IMR-90 (cell line): ENCODE measurements at regions not wholly inside any gene's neighbourhood (a gene's known extent, or its start where the extent isn't known, plus 50 kb on each side); places are given as distances from the start of the nearest gene placed in this dataset.

ENCODE experiments used
- CEBPB ChIP-seq: IDR thresholded peaks from 2 replicates; pipeline ENCODE4 v1.6.1; 2012; ENCODE audit warnings: low read depth, low read length, improper control_type of control experiment
- CHD1 ChIP-seq: IDR thresholded peaks from 2 replicates; pipeline ENCODE4 v1.6.1; 2012; ENCODE audit warnings: low read depth, low read length, improper control_type of control experiment
- FOS ChIP-seq: fragments of 150-350 bp; IDR thresholded peaks from 2 replicates; pipeline ENCODE4 v1.6.1; 2016; ENCODE audit warnings: low read depth, low read length
- MAZ ChIP-seq: IDR thresholded peaks from 2 replicates; pipeline ENCODE4 v1.6.1; 2012; ENCODE audit warnings: low read depth, mild to moderate bottlenecking, low read length, improper control_type of control experiment, moderate library complexity, borderline replicate concordance
- MXI1 ChIP-seq: IDR thresholded peaks from 2 replicates; pipeline ENCODE4 v1.6.1; 2012; ENCODE audit warnings: low read depth, mild to moderate bottlenecking, low read length, moderate library complexity, borderline replicate concordance
- POLR2A ChIP-seq: IDR thresholded peaks from 2 replicates; pipeline ENCODE4 v1.6.1; 2012; ENCODE audit warnings: mild to moderate bottlenecking, low read depth, low read length
- RAD21 ChIP-seq: IDR thresholded peaks from 2 replicates; pipeline ENCODE4 v1.6.1; 2012; ENCODE audit warnings: low read length, improper control_type of control experiment
- RCOR1 ChIP-seq: IDR thresholded peaks from 2 replicates; pipeline ENCODE4 v1.6.1; 2012; ENCODE audit warnings: mild to moderate bottlenecking, low read length, improper control_type of control experiment; ENCODE audit not compliant: insufficient replicate concordance
- RFX5 ChIP-seq: IDR thresholded peaks from 2 replicates; pipeline ENCODE4 v1.8.0; 2012; ENCODE audit warnings: low read depth, mild to moderate bottlenecking, low read length, moderate library complexity
- TF ChIP-seq, protein P1 (sequence below): conservative IDR thresholded peaks from 2 replicates; pipeline ENCODE4 v1.5.1; 2012; ENCODE audit warnings: mild to moderate bottlenecking, low read depth, low read length, improper control_type of control experiment
- TF ChIP-seq, protein P2 (sequence below): fragments of 150-350 bp; IDR thresholded peaks from 2 replicates; pipeline ENCODE4 v1.6.1; 2017; ENCODE audit warnings: mild to moderate bottlenecking, antibody characterized with exemption, low read length, low read depth
- TF ChIP-seq, protein P3 (sequence below): fragments of 150-350 bp; IDR thresholded peaks from 2 replicates; pipeline ENCODE4 v1.6.1; 2016; ENCODE audit warnings: low read depth, mild to moderate bottlenecking, low read length, moderate library complexity, borderline replicate concordance

DNA sequence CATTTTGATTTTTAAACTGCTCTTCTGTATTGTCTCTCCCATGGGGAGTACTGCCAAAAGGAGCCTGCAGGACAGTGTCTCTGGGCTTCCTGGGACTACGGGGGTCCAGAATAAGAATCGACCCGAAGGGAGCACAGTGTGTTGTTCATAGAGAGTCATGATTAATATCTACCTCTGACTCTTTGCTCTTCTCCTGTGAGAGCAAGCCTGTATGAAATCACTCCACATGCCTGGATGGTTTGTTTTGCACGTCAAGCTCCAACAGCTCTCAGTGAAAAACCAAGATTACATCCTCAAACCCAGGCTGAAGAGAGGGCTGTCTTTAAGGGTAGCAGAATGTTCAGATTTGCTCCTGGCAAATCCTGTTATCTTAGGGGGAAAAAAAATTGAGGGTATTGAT is 1860.0 kb upstream of the WWC1 start:
- TF ChIP-seq, protein P1, sequence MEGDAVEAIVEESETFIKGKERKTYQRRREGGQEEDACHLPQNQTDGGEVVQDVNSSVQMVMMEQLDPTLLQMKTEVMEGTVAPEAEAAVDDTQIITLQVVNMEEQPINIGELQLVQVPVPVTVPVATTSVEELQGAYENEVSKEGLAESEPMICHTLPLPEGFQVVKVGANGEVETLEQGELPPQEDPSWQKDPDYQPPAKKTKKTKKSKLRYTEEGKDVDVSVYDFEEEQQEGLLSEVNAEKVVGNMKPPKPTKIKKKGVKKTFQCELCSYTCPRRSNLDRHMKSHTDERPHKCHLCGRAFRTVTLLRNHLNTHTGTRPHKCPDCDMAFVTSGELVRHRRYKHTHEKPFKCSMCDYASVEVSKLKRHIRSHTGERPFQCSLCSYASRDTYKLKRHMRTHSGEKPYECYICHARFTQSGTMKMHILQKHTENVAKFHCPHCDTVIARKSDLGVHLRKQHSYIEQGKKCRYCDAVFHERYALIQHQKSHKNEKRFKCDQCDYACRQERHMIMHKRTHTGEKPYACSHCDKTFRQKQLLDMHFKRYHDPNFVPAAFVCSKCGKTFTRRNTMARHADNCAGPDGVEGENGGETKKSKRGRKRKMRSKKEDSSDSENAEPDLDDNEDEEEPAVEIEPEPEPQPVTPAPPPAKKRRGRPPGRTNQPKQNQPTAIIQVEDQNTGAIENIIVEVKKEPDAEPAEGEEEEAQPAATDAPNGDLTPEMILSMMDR, result no peak
- no peak for TF ChIP-seq RAD21
- TF ChIP-seq, protein P2, sequence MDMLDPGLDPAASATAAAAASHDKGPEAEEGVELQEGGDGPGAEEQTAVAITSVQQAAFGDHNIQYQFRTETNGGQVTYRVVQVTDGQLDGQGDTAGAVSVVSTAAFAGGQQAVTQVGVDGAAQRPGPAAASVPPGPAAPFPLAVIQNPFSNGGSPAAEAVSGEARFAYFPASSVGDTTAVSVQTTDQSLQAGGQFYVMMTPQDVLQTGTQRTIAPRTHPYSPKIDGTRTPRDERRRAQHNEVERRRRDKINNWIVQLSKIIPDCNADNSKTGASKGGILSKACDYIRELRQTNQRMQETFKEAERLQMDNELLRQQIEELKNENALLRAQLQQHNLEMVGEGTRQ, result no peak
- TF ChIP-seq RFX5, result no peak
- TF ChIP-seq RCOR1, result no peak
- TF ChIP-seq FOS, result no peak
- no peak for TF ChIP-seq POLR2A
- TF ChIP-seq, protein P3, sequence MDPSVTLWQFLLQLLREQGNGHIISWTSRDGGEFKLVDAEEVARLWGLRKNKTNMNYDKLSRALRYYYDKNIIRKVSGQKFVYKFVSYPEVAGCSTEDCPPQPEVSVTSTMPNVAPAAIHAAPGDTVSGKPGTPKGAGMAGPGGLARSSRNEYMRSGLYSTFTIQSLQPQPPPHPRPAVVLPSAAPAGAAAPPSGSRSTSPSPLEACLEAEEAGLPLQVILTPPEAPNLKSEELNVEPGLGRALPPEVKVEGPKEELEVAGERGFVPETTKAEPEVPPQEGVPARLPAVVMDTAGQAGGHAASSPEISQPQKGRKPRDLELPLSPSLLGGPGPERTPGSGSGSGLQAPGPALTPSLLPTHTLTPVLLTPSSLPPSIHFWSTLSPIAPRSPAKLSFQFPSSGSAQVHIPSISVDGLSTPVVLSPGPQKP, result no peak
- no peak for TF ChIP-seq MXI1
- no peak for TF ChIP-seq MAZ
- TF ChIP-seq CEBPB, result no peak
- TF ChIP-seq CHD1, result no peak
